HEK293T (cell line): ENCODE measurements at regions not wholly inside any gene's neighbourhood (a gene's known extent, or its start where the extent isn't known, plus 50 kb on each side); places are given as distances from the start of the nearest gene placed in this dataset.

Experiments
- CTCF ChIA-PET: fragments of 350-600 bp; formaldehyde crosslinking; extraction: SDS; loops from one replicate; lab custom pipeline; 2021; ENCODE audit warnings: antibody characterized with exemption, inconsistent platforms; lab: Yijun Ruan, JAX
- POLR2A ChIA-PET: fragments of 350-600 bp; formaldehyde crosslinking; extraction: SDS; loops from one replicate; lab custom pipeline; 2020; ENCODE audit warnings: antibody characterized with exemption, inconsistent platforms; lab: Yijun Ruan, JAX
- DNase-seq: peaks from one replicate; pipeline ENCODE4 v3.0.0; 2012; ENCODE audit warnings: mixed read lengths; ENCODE audit errors: extremely low spot score
- ARNT ChIP-seq: fragments of 450-650 bp; IDR thresholded peaks from 2 replicates; pipeline ENCODE4 v1.6.1; 2017; ENCODE audit warnings: mild to moderate bottlenecking
- BHLHE40 ChIP-seq: fragments of 450-650 bp; IDR thresholded peaks from 2 replicates; pipeline ENCODE4 v1.6.1; 2016; ENCODE audit warnings: mild to moderate bottlenecking, moderate library complexity, borderline replicate concordance
- CTBP1 ChIP-seq: fragments of 450-650 bp; IDR thresholded peaks from 2 replicates; pipeline ENCODE4 v1.6.1; 2016; ENCODE audit warnings: borderline replicate concordance
- ELF4 ChIP-seq: fragments of 450-650 bp; IDR thresholded peaks from 2 replicates; pipeline ENCODE4 v1.6.1; 2017; ENCODE audit warnings: antibody characterized with exemption
- FOXA1 ChIP-seq: fragments of 450-650 bp; IDR thresholded peaks from 2 replicates; pipeline ENCODE4 v1.6.1; 2016; ENCODE audit warnings: mild to moderate bottlenecking
- FOXK2 ChIP-seq: fragments of 450-650 bp; IDR thresholded peaks from 2 replicates; pipeline ENCODE4 v1.6.1; 2016; ENCODE audit warnings: mild to moderate bottlenecking
- FOXM1 ChIP-seq: fragments of 450-650 bp; IDR thresholded peaks from 2 replicates; pipeline ENCODE4 v1.6.1; 2017; ENCODE audit warnings: mild to moderate bottlenecking, borderline replicate concordance
- HDGF ChIP-seq: fragments of 450-650 bp; IDR thresholded peaks from 2 replicates; pipeline ENCODE4 v1.6.1; 2017; ENCODE audit warnings: antibody characterized with exemption, borderline replicate concordance
- L3MBTL2 ChIP-seq: fragments of 450-650 bp; conservative IDR thresholded peaks from 2 replicates; pipeline ENCODE4 v1.6.1; 2016; ENCODE audit warnings: mild to moderate bottlenecking
- LEF1 ChIP-seq: fragments of 450-650 bp; IDR thresholded peaks from 2 replicates; pipeline ENCODE4 v1.6.1; 2017; ENCODE audit warnings: mild to moderate bottlenecking, borderline replicate concordance
- NFRKB ChIP-seq: fragments of 450-650 bp; IDR thresholded peaks from 2 replicates; pipeline ENCODE4 v1.6.1; 2016; ENCODE audit warnings: mild to moderate bottlenecking, moderate library complexity
- SP1 ChIP-seq: fragments of 450-650 bp; IDR thresholded peaks from 2 replicates; pipeline ENCODE4 v1.6.1; 2017
- SUZ12 ChIP-seq: fragments of 450-650 bp; IDR thresholded peaks from 2 replicates; pipeline ENCODE4 v1.6.1; 2016; ENCODE audit warnings: mild to moderate bottlenecking
- TARDBP ChIP-seq: fragments of 450-650 bp; IDR thresholded peaks from 2 replicates; pipeline ENCODE4 v1.6.1; 2016
- ZNF384 ChIP-seq: fragments of 450-650 bp; IDR thresholded peaks from 2 replicates; pipeline ENCODE4 v1.6.1; 2016
- TF ChIP-seq, protein P1 (sequence below): fragments of 450-650 bp; IDR thresholded peaks from 2 replicates; pipeline ENCODE4 v1.6.1; 2016

DNA sequence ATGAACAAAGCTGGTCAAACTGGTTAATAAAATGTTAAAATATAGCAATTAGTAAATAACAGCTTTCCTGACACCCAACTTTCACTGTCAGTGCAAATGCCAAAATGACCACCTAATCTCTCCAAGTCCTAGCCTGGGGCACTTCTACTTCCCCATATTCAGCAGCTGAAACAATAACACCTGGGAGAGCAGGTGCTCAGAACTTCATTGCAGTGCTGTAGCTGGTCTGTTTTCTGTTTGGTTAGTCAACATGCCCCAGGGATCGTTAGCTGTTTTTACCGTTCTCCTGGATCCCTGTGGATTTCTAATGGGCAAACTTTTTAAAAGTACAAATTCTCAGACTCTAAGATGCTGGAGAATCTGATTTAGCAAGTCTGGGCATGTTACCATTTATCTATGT is 759.7 kb downstream of the GALC start:
- ChIA-PET CTCF (no interaction called here), POLR2A (no interaction called here)
- TF ChIP-seq FOXA1 (no peak), SUZ12 (no peak), CTBP1 (no peak), TARDBP (no peak)
- DNase-seq, result no peak

DNA sequence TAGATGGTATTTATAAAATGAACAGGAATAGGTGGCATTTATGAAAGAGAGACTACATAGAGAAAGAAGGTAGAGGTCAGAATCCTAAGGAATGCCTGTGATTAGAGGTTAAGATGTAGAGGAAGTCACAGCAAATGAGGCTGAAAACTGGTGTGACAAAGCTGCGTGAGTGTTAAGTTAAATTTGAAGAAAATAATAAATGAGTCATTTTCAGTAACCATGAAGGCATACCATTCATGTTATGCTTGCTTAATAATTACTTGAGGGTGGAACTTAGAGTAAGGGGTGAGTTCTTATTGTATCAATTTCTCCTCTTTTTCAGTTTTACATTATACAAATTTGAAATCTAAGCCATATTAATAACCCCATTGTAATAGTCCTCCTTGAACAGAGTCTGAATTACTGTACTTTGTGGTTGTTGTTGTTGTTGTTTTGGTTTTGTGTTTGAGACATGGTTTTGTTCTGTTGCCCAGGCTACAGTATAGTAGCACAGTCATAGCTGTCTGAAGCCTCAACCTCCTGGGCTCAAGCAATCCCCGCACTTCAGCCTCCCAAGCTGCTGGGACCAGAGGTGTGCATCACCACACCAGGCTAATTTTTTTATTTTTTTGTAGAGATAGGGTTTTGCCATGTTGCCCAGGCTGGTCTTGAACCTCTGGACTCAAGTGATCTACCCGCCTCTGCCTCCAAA is 761.5 kb downstream of the GALC start:
- CTCF ChIA-PET, result no interaction called here
- TF ChIP-seq FOXK2 (no peak), L3MBTL2 (no peak), LEF1 (no peak), BHLHE40 (no peak), TARDBP (no peak), ARNT (no peak), FOXM1 (no peak), SP1 (no peak), HDGF (no peak), SUZ12 (no peak), ELF4 (no peak), FOXA1 (no peak), CTBP1 (no peak), ZNF384 (no peak), NFRKB (no peak)
- TF ChIP-seq, protein P1, sequence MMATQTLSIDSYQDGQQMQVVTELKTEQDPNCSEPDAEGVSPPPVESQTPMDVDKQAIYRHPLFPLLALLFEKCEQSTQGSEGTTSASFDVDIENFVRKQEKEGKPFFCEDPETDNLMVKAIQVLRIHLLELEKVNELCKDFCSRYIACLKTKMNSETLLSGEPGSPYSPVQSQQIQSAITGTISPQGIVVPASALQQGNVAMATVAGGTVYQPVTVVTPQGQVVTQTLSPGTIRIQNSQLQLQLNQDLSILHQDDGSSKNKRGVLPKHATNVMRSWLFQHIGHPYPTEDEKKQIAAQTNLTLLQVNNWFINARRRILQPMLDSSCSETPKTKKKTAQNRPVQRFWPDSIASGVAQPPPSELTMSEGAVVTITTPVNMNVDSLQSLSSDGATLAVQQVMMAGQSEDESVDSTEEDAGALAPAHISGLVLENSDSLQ, result no peak
- DNase-seq, result no peak
- POLR2A ChIA-PET, result no interaction called here

DNA sequence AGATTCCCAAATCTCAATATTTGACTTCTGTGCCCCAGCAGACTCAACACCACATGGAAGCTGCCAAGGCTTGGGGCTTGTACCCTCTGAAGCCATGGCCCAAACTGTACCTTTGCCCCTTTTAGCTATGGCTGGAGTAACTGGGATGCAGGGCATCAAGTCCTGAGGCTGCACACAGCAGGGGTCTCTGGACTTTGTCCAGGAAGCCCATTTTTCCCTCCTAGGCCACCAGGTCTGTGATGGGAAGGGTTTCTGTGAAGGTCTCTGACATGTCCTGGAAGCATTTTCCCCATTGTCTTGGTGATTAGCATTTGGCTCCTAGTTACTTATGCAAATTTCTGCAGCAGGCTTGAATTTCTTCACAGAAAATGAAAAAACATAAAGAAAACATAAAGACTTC is 762.3 kb downstream of the GALC start:
- DNase-seq, result no peak
- ChIA-PET CTCF (no interaction called here), POLR2A (no interaction called here)
- no peak for TF ChIP-seq BHLHE40
- no peak for TF ChIP-seq NFRKB
- no peak for TF ChIP-seq ELF4
- TF ChIP-seq HDGF, result no peak
- TF ChIP-seq L3MBTL2, result no peak
- TF ChIP-seq LEF1, result no peak
- TF ChIP-seq ARNT, result no peak
- no peak for TF ChIP-seq SP1
- no peak for TF ChIP-seq FOXM1
- TF ChIP-seq SUZ12, result no peak
- no peak for TF ChIP-seq TARDBP
- TF ChIP-seq CTBP1, result no peak
- TF ChIP-seq ZNF384, result no peak

DNA sequence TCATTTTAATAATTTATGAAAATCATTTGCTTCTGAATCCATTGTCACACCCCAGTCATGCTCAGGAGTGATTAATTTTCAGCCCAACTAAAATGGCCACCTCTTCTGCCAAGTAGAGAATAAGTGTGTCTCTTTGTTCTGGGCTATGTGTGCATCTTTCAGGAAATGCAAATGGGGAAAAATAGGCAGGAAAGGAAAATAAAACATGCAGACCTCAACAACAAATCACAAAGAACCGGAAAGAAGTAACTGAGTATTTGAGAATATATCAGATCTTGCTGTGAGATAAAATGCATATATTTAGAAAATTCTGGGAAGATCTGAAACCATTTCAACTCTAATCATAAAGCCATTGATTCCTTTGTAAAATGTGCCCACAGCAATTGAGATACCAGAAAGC is 763.9 kb downstream of the GALC start:
- no peak for TF ChIP-seq SUZ12
- no peak for TF ChIP-seq L3MBTL2
- TF ChIP-seq, protein P1, result no peak
- no peak for TF ChIP-seq FOXM1
- no peak for TF ChIP-seq LEF1
- TF ChIP-seq ARNT, result no peak
- TF ChIP-seq BHLHE40, result no peak
- TF ChIP-seq TARDBP, result no peak
- no peak for TF ChIP-seq ZNF384
- TF ChIP-seq CTBP1, result no peak
- TF ChIP-seq FOXK2, result no peak
- no peak for TF ChIP-seq SP1
- no peak for TF ChIP-seq NFRKB
- CTCF ChIA-PET, result no interaction called here
- no peak for DNase-seq
- POLR2A ChIA-PET, result no interaction called here

DNA sequence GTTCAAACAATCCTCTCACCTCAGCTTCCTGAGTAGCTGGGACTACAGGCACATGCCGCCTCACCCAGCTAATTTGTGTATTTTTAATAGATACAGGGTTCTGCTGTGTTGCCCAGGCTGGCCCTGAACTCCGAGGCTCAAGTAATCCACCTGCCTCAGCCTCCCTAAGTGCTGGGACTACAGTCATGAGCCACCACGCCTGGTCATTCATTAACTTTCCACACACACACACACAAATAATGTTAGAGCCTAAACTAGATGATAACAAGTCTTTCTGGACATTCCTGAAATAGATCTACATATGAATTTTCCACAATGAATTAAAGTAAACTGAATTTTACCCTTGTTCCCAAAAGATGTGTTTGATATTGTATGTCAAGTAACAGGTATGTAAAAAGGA is 776.0 kb downstream of the GALC start:
- DNase-seq, result no peak
- POLR2A ChIA-PET, result no interaction called here
- CTCF ChIA-PET, result no interaction called here
- no peak for TF ChIP-seq FOXK2
- TF ChIP-seq LEF1, result no peak
- TF ChIP-seq TARDBP, result no peak
- TF ChIP-seq ZNF384, result no peak
- no peak for TF ChIP-seq BHLHE40

DNA sequence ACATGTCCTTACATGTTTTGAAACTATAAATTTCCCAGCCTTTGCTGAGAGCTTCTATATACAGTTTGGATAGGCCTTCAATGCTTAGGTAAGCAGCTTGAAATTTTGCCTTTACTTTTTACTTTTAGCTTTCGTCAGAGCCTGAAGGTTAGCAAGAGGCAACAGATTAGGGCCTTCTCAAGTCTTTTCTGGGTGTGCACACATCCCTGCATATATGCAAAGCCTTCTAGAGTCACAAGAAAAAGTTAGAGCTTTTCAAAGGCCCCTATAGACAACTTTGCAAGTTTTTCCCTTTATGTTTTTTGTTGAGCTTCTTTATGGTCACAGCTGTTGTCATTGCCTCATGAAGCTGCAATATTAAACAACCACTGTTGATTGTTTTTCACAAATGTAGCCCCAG is 778.4 kb downstream of the GALC start:
- no peak for TF ChIP-seq LEF1
- no peak for TF ChIP-seq SP1
- TF ChIP-seq ELF4, result no peak
- TF ChIP-seq FOXK2, result no peak
- TF ChIP-seq, protein P1, result no peak
- no peak for TF ChIP-seq L3MBTL2
- no peak for TF ChIP-seq BHLHE40
- TF ChIP-seq HDGF, result no peak
- no peak for TF ChIP-seq ZNF384
- no peak for TF ChIP-seq FOXA1
- TF ChIP-seq NFRKB, result no peak
- TF ChIP-seq FOXM1, result no peak
- no peak for TF ChIP-seq TARDBP
- TF ChIP-seq SUZ12, result no peak
- no peak for TF ChIP-seq ARNT
- CTCF ChIA-PET, result interaction anchor here (0.6 kb wide), 1 partner anchor 24 kb away, joined by 3 read pairs; no protein-coding TSS in a partner anchor
- POLR2A ChIA-PET, result no interaction called here

More for the DNA sequence above, 778.4 kb downstream of the GALC start:
- DNase-seq, result no peak
